Keratinocyte (primary cell): ENCODE measurements at regions not wholly inside any gene's neighbourhood (a gene's known extent, or its start where the extent isn't known, plus 50 kb on each side); places are given as distances from the start of the nearest gene placed in this dataset.

Experiments used
- DNase-seq: peaks from one replicate; pipeline ENCODE4 v3.0.0-alpha.2; 2011; ENCODE audit warnings: low read depth, missing footprints, low spot score
- FAIRE-seq: peaks from 2 replicates; lab custom pipeline; 2011; peaks lifted over from hg19 to GRCh38; lab: Jason Lieb, UNC
- H2AFZ ChIP-seq: 2 replicates; pipeline ENCODE4 v1.6.0; 2012; ENCODE audit warnings: low read length, control low read depth, inconsistent platforms; ENCODE audit not compliant: control insufficient read depth
- H3K27ac ChIP-seq: 2 replicates; pipeline ENCODE4 v1.5.1; 2011; ENCODE audit warnings: low read length; ENCODE audit not compliant: control insufficient read depth, insufficient read depth
- H3K27me3 ChIP-seq: 3 replicates; pipeline ENCODE4 v1.6.0; 2011; ENCODE audit warnings: low read length; ENCODE audit not compliant: control insufficient read depth, insufficient read depth; ENCODE audit errors: extremely low read depth
- H3K36me3 ChIP-seq, 2 experiments: 2 replicates in 1 of 2; 3 replicates in 1 of 2; pipeline ENCODE4 v1.5.1; 2011; ENCODE audit warnings: low read length in 2 of 2, mild to moderate bottlenecking in 1 of 2; ENCODE audit not compliant: control insufficient read depth in 2 of 2, insufficient read depth in 2 of 2; ENCODE audit errors: extremely low read depth in 1 of 2
- H3K4me1 ChIP-seq: 3 replicates; pipeline ENCODE4 v1.5.1; 2011; ENCODE audit warnings: low read length; ENCODE audit not compliant: control insufficient read depth, insufficient read depth; ENCODE audit errors: extremely low read depth
- H3K4me2 ChIP-seq: 3 replicates; pipeline ENCODE4 v1.6.0; 2011; ENCODE audit warnings: low read depth, low read length; ENCODE audit not compliant: control insufficient read depth, insufficient read depth; ENCODE audit errors: extremely low read depth
- H3K4me3 ChIP-seq, 3 experiments: fragments of 200-600 bp in 1 of 3; sonication (generic) in 1 of 3; 2 replicates in 2 of 3; 3 replicates in 1 of 3; pipeline ENCODE4 v1.5.1; 2011 to 2016; ENCODE audit warnings: low read length in 3 of 3, mild to moderate bottlenecking in 3 of 3, control low read depth in 2 of 3, inconsistent platforms in 1 of 3, low read depth in 1 of 3, mixed read lengths in 1 of 3, mixed run types in 1 of 3, moderate library complexity in 1 of 3; ENCODE audit not compliant: control insufficient read depth in 2 of 3, insufficient read depth in 2 of 3; ENCODE audit errors: extremely low read depth in 1 of 3
- H3K79me2 ChIP-seq: 2 replicates; pipeline ENCODE4 v1.6.0; 2012; ENCODE audit warnings: low read length; ENCODE audit not compliant: control insufficient read depth, insufficient read depth
- H3K9ac ChIP-seq: 3 replicates; pipeline ENCODE4 v1.6.0; 2011; ENCODE audit warnings: low read length; ENCODE audit not compliant: control insufficient read depth, insufficient read depth; ENCODE audit errors: extremely low read depth
- H3K9me1 ChIP-seq: 3 replicates; pipeline ENCODE4 v1.6.0; 2011; ENCODE audit warnings: low read length; ENCODE audit not compliant: control insufficient read depth, insufficient read depth; ENCODE audit errors: extremely low read depth
- H3K9me3 ChIP-seq: 2 replicates; pipeline ENCODE4 v1.5.1; 2012; ENCODE audit warnings: low read depth, low read length; ENCODE audit not compliant: control insufficient read depth
- H4K20me1 ChIP-seq: 3 replicates; pipeline ENCODE4 v1.6.0; 2011; ENCODE audit warnings: low read length; ENCODE audit not compliant: control insufficient read depth, insufficient read depth; ENCODE audit errors: extremely low read depth
- CTCF ChIP-seq, 3 experiments: IDR thresholded peaks in 1 of 3; conservative IDR thresholded peaks in 1 of 3; optimal IDR thresholded peaks in 1 of 3; 2 replicates in 2 of 3; 3 replicates in 1 of 3; pipeline versions ENCODE3 to v1.5.1; 2011; ENCODE audit warnings: low read length in 3 of 3, mild to moderate bottlenecking in 3 of 3, moderate library complexity in 2 of 3, control low read depth in 1 of 3, inconsistent platforms in 1 of 3; ENCODE audit not compliant: insufficient read depth in 2 of 3; ENCODE audit errors: extremely low read depth in 1 of 3
- EZH2 ChIP-seq: IDR thresholded peaks from one replicate; pipeline ENCODE4 v1.6.1; 2012; ENCODE audit warnings: inconsistent platforms, mild to moderate bottlenecking, low read length, moderate library complexity
- dilution Hi-C: fragments of 300-500 bp; cut with MboI; formaldehyde crosslinking; loops from one replicate; pipeline ENCODE4 v1.7.0; 2020; ENCODE audit warnings: low sequenced_read_pairs; ENCODE audit not compliant: extremely low pct_ligation_motif_present

- DNase-seq (no peak), FAIRE-seq (no peak)
- no peaks in the 10 kb centered on the region for H3K4me1 ChIP-seq
- H2AFZ ChIP-seq = no peak overlapping the region
- no peaks in the 10 kb centered on the region for H3K36me3 ChIP-seq
- no peak overlapping the region for H3K4me2 ChIP-seq
- TF ChIP-seq CTCF (optimal IDR thresholded peaks at IDR 0.05 in 1 of 3, IDR thresholded peaks at IDR 0.05 in 1 of 3, conservative IDR thresholded peaks at IDR 0.05 in 1 of 3; ENCODE audit: extremely low read depth in 1 of 3, insufficient read depth in 2 of 3, low read length in 3 of 3) = no peak
- no peak for TF ChIP-seq EZH2
- H3K4me3 ChIP-seq = no peak overlapping the region
- no peak overlapping the region for H3K9ac ChIP-seq
- H3K27me3 ChIP-seq = no peaks in the 10 kb centered on the region
- dilution Hi-C loops = no loop called here
- no peaks in the 10 kb centered on the region for H3K9me1 ChIP-seq
- H3K79me2 ChIP-seq = no peaks in the 10 kb centered on the region
- no peaks in the 10 kb centered on the region for H3K9me3 ChIP-seq
- H3K27ac ChIP-seq = no peak overlapping the region
- H4K20me1 ChIP-seq = no peaks in the 10 kb centered on the region
Observed at GRCh38 chr4:27592738-27593137, 732.1 kb downstream of the STIM2 start.

GRCh38 chr4:27594922-27595321 is 734.3 kb downstream of the STIM2 start:
- DNase-seq (no peak), FAIRE-seq (no peak)
- Histone ChIP-seq H3K4me3 (no peak overlapping the region), H3K4me1 (no peaks in the 10 kb centered on the region), H3K79me2 (no peaks in the 10 kb centered on the region), H3K36me3 (no peaks in the 10 kb centered on the region), H3K27ac (no peak overlapping the region), H3K9me1 (no peaks in the 10 kb centered on the region), H3K9ac (no peak overlapping the region), H2AFZ (no peak overlapping the region), H3K27me3 (no peaks in the 10 kb centered on the region), H3K4me2 (no peak overlapping the region), H4K20me1 (no peaks in the 10 kb centered on the region), H3K9me3 (no peaks in the 10 kb centered on the region)
- dilution Hi-C loops = no loop called here
- TF ChIP-seq CTCF (optimal IDR thresholded peaks at IDR 0.05 in 1 of 3, IDR thresholded peaks at IDR 0.05 in 1 of 3, conservative IDR thresholded peaks at IDR 0.05 in 1 of 3; ENCODE audit: extremely low read depth in 1 of 3, insufficient read depth in 2 of 3, low read length in 3 of 3) (no peak), EZH2 (no peak)
